HG03354 (cell line): ENCODE measurements at regions not wholly inside any gene's neighbourhood (a gene's known extent, or its start where the extent isn't known, plus 50 kb on each side); places are given as distances from the start of the nearest gene placed in this dataset.

Source experiments
- ATAC-seq: cut with Tn5 transposase; IDR thresholded peaks from one replicate; pipeline ENCODE4 v1.9.1; 2021; ENCODE audit warnings: mild to moderate bottlenecking; ENCODE audit not compliant: unreplicated experiment, poor library complexity, severe bottlenecking

DNA sequence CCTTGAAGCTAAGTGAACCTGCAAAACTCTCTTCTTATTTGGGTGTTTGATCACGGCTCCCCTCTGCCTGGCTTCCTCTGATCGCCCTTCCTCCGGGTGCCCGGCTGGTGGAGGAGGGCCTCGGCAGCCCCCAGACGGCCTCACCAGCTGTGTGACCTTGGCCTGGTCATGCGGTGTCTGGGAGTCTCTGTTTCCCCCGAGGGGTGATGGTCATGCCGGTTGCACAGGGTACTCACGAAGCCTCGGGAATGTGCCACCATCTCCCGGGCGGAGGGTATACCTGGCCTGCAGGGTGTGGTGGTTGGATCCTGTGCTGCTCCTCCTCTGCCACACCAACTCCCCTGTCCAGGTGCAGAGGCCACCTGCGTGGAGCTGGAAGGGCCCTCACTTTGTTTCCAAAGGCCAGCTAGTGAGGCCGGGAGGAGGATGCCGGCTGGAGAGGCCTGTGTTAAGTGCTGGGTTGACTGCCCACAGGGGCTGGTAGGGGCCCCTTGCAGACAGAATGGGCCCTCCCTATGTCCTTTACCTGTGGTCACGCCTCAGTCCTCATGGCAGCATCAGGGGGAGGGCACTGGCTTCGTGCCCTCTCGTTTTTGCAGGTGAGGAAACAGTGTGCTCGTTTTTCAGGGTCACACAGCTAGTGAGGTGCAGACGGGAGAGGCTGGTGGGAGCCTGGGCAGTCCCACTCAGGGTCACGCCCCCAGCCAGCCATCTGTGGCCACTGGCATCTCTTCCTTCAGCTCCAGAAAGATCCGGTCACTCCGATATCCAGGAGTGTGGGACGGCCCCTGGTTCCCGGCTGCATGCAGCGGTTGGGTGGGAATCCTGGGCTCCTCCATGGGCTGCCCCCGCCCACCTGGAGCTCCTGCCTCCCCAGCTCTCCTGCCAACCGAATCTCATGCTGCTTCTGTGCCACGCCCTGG lies 148.5 kb upstream of the GSE1 start:
- ATAC-seq = no peak

GRCh38 chr16:85465328-85466303 lies 147.5 kb upstream of the GSE1 start:
- ATAC-seq = no peak

GRCh38 chr16:85466304-85466700 lies 146.8 kb upstream of the GSE1 start:
- ATAC-seq = no peak

DNA sequence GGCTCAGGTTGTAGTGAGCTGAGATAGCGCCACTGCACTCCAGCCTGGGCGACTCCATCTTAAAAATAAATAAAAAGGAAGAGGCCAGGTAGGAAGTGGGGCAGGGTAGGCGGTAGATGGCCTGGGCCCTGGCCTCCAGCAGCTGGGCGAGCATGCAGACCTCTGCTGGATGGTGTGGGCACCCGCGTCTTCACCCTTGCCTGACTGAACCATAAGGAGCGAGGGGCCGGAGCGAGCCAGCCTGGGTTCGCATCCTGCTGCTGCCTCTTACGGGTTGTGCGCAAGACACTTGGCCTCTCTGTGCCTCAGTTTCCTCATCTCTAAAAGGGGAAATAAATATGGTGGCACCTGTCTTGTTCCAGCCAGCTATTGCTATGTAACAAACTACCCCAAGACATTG lies 146.1 kb upstream of the GSE1 start:
- ATAC-seq = no peak

DNA sequence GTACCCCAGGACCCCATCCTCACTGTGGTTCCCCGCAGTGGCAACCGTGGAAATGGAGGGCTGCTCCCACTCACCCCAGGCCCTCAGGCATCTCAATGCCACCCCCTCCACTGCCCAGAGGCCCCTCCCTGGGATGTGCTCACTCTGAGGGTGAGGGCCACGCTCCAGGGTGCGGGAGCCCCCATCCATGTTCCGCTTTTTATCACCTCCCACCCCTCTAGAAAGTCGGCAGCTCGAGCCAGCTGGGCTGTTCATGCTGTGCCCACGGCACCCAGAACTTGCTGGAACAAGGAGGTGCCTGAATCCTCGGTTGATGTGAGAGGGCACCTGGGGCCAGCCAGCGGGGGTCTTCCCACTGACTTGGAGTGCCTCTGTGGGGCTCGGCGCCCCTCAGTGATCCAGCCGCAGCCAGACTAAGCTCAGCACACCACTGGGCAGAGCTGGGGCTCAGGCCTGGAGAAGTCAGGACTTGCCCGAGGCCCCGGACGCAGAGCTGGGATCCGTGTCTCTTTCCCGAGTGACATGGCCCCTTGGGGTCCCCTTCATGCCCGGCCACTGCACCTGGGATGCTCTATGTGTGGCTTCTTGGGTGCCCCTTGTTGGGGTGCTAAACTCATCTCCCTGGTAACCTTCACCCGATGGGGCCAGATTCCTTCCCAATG lies 143.1 kb upstream of the GSE1 start:
- no peak for ATAC-seq

DNA sequence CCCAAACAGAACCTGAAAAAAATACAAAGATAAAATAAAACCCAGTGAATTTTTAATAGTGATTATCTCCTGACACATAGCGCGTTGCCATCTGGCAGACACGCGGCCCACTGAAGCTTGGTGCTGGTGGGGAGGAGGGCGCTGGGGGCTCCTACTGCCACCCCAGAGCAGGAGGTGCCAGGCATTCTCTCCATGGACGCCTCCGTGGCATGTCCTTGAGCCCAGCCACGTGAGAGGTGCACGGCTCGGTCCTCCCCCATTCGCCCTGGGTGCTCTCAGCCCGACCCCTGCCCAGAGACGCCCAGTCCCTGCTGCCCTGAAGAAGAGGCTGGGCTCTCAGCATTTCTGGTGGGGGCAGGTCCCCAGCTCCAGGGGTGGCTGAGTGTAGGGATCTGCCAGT lies 142.2 kb upstream of the GSE1 start:
- ATAC-seq = no peak

- ATAC-seq = no peak
Measured at GRCh38 chr16:85471469-85472431, 141.4 kb upstream of the GSE1 start.

DNA sequence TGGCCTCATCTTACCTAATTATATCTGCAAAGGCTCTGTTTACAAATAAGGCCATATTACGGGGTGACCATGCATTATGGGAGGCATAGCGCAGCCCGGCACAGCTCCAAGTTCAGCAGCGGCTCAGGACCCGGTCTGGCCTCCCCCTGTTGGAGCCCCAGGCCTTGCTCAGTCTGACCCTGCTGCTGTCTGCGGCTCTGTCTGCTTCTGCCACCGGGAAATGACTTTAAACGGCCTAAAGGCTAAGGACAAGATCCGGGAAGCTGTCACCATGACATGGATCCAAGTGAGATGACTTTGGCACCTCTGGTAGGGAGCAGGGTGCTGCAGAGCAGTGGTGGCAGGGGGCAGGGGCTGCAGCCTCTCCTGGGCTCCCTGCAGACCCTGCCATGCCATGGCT lies 140.6 kb upstream of the GSE1 start:
- ATAC-seq = no peak

- no peak for ATAC-seq
Measured at GRCh38 chr16:85473323-85473722, 139.8 kb upstream of the GSE1 start.

- no peak for ATAC-seq
Measured at GRCh38 chr16:85473909-85474620, 139.1 kb upstream of the GSE1 start.

DNA sequence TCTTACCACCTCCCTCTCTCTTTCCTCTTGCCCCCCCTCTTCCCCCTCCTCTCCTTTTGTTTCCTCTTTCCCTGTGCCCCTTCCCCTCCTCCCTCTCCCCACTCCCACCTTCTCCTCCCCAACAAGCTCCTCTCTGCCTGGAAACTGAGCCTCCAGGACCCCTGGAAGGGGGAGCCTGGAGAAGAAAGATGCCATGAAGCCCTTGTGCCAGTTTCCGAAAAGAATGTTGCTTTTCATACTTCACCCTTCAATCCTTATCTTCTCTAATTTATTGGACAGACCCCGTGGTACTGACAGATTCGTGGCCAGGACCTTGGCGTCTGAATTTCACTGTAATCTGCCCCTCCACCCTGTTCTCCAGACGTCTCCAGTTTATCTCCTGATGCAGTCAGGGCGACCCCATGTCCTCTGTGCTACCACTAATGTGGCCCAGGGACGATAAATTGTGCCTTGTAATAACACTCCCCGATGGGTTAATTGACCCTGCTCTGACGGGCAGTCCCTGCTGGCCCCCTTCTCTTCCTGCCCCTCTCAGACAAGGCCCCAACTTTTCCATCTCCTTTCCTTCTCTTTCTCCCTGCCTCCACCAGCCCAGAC lies 138.4 kb upstream of the GSE1 start:
- no peak for ATAC-seq

GRCh38 chr16:85475233-85475632 lies 137.9 kb upstream of the GSE1 start:
- ATAC-seq = no peak

DNA sequence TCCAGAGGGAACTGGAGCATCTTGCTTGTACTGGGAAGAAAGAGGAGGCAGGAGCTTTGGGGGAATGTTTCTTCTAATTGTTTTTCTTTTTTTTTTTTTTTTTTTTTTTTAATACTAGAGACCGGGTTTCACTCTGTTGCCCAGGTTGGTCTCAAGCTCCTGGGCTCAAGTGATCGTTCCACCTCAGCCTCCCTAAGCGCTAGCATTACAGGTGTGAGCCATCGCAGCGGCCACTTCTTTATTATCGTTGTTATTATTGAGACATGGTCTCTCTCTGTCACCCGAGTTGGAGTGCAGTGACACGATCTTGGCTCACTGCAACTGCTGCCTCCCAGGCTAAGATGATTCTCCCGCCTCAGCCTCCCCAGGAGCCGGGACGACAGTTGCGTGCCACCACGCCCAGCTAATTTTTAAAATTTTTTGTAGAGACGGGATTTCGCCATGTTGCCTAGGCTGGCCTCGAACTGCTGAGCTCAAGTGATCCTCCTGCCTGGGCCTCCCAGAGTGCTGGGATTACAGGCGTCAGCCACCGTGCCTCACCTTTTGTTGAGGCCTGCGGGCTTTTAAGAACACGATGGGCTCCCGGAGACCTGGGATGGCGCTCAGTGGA lies 137.3 kb upstream of the GSE1 start:
- no peak for ATAC-seq

GRCh38 chr16:85476389-85476788 lies 136.7 kb upstream of the GSE1 start:
- no peak for ATAC-seq

DNA sequence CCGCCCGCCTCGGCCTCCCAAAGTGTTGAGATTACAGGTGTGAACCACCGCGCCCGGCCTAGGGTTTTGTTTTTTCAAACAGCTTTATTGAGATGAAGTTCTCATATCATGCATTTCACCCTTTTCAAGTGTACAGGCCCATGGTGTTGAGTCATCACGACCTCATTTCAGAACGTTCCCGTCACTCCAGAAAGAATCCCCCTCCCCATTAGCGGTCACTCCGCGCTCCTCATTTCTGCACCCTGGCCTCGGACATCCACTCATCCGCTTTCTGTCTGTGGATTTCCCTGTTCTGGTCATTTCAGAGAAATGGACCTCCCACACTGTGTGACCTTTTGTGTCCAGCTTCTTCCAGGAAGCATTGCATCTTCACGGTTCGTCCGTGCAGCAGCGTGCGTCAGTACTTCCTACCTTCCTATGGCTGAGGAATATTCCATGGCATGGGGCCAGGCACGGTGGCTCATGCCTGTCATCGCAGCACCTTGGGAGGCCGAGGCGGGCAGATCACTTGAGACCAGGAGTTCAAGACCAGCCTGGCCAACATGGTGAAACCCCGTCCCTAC lies 135.2 kb upstream of the GSE1 start:
- ATAC-seq = no peak

DNA sequence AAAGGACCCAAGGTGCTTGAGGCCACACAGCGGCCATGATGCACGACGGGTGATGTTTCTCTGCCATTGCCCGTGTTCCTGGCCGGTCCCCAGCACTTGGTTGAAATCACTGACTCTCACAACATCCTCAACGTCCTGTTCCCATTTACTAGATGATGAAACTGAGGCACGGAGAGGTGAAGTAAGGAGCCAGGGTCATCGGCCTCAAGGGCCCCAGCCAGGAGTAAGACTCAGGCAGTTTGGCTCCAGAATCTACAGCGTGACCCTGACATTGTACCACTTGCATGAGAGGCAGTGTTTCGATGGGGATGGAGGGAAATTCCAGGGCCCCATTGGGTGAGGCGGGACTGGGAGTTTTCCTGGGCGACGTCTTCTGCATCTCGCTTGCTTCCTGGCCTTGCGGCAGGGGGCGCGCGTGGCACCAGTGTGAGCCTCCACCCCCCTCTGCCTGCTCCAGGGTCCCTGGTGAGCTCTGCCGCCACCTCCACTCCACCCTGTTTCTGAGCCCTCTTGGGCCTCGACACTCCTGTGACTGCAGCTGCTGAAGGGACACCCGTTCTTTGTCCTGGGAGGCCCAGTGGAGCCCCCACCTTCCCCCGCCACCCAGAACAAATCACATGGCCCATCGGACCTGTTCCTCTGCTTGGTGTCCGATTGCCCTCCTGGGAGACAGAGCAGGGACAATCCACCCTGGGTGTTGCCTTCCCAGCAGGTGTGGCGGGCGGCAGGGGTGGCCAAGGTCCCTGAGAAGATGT lies 133.0 kb upstream of the GSE1 start:
- no peak for ATAC-seq

DNA sequence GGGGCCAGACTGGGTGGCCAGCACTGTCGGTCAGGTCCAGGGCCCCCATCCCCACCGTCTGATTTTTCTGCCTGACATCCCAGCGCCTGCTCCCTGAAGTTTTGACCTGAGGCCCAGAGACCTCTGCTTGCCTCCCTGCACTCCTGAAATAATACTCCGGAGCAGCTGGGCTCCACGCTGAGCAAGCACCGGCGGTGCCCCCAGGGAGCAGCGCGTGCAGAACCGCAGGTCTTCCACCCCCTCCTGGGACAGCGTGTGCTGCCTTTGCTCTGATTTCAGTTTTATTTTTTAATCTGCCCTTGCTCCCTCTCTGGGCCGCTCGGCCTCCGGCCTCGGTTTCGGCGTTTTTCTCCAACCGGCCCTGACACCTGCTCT lies 132.4 kb upstream of the GSE1 start:
- no peak for ATAC-seq
